Vagina (tissue), 2 donors: ENCODE measurements at regions not wholly inside any gene's neighbourhood (a gene's known extent, or its start where the extent isn't known, plus 50 kb on each side); places are given as distances from the start of the nearest gene placed in this dataset.

Source experiments
- CTCF ChIP-seq, 3 experiments: fragments of 450-650 bp in 2 of 3; fragments of 200-600 bp in 1 of 3; sonication (generic) in 1 of 3; IDR thresholded peaks; one replicate each; pipeline ENCODE4 v1.5.1; 2017 to 2019; ENCODE audit warnings: antibody characterized with exemption in 3 of 3, mild to moderate bottlenecking in 2 of 3, moderate library complexity in 2 of 3
- POLR2A ChIP-seq, 2 donors: fragments of 450-650 bp; IDR thresholded peaks; one replicate each; pipeline ENCODE4 v1.6.1; 2017; ENCODE audit warnings: antibody characterized with exemption in 2 of 2, mild to moderate bottlenecking in 2 of 2, moderate library complexity in 2 of 2

- no peak for TF ChIP-seq POLR2A (IDR thresholded peaks at IDR 0.05)
- TF ChIP-seq CTCF (IDR thresholded peaks at IDR 0.05), result no peak
Measured at GRCh38 chr4:123878976-123879375, 482.4 kb downstream of the SPRY1 start.
